OCI-M1 (cell line): ENCODE measurements at regions not wholly inside any gene's neighbourhood (a gene's known extent, or its start where the extent isn't known, plus 50 kb on each side); places are given as distances from the start of the nearest gene placed in this dataset.

Source experiments
- DNase-seq: peaks from one replicate; lab custom pipeline; 2025; lab: John Stamatoyannopoulos, UW

DNA sequence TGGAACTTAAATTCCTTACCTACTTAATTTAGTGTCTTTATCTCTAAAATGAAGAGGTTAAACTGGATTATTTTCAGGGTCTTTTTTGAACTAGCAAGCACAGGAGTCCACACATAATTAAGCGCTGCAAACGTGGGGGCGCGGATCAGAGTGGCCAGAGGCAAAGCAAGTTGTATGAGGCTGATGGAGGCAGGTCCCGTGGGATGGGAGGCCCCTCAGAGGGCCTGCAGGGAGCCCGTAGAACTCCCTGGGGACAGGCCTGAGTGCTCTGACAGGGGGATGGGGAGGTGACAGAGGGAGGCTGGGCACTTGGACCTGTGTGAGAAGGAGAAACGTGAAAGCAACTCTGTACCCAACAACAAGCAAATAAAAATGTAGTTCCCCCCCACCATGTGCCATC is 177.8 kb downstream of the ACKR3 start:
- no peak for DNase-seq

DNA sequence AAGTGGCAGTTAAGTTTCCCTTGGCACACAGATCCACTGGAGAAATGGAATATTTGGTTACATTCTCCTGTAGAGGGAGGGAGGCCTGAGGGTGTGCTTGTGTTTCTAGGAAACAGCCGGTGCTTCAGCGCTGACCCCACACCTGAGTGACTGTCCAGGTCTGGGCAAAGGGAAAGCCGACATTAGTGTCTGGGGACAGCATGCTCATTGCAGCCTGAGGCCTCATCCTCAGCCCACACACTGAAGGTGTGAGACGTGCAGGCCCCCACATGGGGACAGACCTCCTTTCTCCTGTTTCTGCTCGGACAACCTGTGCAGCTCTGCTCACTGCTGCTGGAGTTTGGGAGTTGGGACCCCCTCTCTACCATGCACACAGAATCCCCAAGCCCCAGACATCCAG is 178.3 kb downstream of the ACKR3 start:
- no peak for DNase-seq

DNA sequence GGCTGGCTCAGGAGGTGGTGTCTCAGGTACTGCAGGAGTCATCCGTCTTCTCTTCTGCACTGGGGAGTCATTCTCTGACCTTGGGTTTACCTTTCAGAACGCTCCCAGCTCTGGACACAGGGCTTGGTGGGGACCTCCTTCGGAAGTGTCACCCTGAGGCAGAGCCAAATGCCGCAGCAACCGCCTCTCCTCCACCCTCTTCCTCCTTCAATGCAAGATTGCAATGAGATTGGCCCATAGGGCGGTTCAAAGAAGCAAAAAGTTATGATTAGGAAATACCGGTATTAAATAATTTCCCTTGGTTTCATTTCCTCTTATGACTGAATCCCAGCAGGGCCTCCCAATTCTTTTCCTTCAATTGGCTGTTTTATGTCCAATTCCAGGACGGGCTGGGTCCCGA is 178.8 kb downstream of the ACKR3 start:
- no peak for DNase-seq

DNA sequence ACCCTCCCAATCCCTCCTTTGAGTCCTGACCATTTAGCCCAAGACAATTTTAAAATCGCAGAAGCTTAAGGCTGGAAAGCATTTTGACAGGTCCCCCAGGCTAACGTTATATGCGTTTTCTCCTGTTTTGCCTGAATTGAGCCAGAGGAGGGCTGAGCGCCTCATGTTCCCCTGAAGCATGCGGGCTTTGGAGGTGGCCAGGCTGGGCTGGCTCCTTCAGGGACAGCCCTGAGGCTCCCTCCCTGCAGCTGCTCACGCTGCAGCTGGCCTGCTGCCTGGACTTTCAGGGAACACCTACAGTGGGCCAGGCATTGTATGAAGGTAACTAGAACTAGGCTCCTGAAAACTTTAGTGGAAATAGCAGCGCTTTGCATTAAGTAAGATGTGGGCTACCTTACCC is 179.2 kb downstream of the ACKR3 start:
- no peak for DNase-seq

DNA sequence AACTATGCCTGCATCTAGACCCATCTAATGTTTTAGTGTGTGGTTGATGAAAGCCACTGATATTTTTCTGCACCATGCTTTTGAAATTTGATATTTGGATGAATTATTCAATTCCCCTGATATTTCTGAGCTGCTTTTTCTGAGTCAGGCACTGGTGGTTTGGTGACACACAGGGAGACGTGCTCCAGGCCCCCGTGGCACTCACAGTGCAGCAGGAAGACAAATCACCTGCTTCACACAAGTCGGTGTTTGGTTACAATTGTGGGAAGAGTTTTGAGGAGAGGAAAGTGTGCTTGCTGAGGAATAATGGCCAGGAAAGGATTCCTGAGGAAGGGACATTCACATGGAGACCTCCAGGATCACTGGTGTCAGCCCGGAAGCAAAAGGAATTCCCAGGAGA is 179.7 kb downstream of the ACKR3 start:
- no peak for DNase-seq

DNA sequence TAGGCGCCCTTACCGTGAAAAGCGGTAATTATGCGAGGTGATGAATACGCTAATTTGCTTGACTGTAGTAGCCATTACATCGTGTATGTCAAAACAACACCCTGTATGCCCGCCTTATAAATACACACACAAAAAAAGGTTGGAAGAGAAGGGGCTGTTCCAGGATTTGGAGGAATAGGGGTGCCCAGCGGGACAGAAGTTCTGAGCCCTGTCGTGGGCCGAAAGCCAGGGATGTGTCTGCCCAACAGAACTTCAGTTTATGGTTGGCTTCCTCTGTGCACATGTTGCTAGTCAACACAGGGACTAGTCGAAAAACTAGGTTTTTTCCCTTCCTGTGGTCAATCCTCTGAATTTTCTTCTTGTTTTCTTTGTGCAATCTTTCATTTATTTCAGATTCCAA is 182.5 kb downstream of the ACKR3 start:
- DNase-seq = no peak

DNA sequence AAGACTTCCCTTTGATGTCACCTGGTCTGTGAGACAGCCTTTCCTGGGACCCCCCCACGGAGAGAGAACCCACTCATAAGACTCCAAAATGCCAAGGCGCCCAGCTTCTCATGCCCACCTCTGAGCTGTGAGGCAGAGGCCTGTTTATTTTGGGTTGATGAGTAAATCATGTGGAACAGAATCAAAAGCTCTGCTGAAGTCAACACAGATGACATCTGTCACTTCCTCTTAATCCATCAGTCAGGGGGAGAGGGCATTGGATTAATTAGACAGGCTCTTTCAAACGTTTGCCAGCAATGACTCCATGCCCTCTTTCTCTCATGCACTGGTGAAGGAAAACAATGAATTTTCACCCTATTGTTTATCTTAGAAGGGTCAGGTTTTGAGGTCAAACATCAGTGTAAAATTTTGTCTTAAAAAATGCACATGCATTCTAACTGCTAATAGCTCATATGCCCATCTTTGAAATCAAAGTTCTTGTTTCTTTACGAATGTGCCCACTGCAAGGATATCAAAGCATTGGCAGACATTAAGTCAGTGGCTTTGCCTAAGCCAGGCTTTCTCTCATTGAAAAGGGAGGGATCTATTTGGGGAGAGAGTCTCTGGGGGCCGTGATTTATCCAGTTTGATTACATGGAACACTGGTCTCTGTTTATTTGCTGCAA is 184.1 kb downstream of the ACKR3 start:
- DNase-seq = no peak

DNA sequence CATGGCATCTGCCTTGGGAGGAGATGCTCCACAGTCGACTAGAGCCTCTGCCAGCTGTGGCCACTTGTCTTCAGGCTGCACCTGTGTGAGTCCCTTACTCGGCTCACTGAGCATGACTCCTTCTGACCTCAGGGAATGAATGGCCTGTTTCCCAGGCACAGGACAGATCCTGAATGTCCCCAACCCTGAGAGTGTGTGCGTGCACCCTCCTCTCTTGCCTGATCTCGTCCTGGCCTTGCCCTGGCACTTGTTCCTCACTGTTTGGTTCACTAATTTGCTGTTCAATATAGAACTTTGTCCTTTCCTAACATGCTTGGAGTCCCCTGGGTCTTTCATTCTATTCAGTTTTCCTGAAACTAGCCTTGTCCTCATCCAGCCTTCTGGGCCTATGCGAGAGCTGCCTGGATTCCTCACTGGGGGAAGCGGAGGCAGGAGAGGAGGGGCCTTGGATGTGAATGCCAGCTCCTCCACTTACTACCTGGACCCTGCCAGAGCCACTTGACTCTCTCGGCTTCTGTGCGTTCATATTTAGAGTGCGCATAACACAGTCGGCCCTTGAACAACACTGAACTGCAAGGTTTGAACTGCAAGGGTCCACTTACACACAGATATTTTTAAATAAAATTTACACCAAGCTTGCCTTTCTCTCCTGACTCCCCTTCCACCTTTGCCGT is 184.8 kb downstream of the ACKR3 start:
- DNase-seq = no peak

DNA sequence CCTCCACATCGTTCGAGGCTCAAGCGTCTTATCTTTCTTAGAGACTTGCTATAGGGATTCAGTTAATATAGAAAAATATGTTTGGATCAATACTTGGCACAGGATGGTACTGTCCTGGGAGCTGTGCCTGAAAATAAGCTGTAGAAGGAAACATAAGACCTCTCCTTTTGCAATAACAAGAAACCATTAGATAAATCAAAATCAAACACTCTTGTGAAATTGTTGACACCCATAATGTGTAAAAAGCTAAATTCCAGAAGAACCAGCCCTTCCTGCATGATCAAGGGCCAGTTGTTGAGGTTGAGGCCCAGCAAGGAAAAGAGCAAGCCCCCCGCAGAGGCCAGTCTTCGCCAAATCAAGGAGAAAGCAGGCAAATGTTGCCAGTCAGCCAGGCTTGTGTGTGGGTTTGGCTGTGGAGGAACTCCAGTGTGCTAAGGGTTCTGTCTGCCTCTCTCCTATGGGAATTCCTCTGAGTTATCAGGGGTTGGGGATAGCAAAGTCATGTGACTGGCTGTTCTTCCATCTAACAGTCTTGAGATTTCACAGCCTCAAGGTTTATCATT is 185.7 kb downstream of the ACKR3 start:
- DNase-seq = no peak

DNA sequence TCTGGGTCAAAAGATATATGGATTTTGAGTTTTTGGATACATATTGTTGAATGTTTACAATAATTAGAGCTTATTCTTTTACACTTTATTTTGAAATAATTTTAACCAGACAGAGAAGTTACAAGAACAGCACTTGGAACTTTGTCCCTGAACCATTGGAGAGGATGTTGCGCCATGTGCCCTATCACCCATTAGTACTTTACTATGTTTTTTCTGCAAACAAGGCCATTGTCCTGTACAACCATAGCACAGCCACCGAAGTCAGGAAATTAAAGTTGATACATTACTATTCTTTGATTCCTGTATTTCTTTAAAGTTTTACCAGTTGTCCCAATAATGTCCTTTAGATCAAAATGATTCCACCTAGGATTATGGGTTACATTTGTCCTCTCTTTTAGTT is 188.8 kb downstream of the ACKR3 start:
- DNase-seq = no peak

DNA sequence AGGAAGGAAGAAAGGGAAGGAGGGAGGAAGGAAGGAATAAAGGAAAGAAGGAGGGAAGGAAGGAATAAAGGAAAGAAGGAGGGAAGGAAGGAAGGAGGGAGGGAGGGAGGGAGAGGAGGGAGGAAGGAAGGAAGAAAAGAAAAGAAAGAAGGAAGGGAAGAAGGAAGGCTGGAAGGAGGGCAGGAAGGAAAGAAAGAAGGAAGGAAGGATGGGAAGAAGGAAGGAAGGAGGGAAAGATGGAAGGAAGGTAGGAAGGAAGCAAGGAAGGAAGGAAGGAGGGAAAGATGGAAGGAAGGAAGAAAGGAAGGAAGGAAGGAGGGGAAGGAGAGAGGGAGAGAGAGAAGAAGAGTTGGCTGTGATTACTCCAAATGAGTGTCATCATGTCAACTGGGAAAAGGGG is 190.6 kb downstream of the ACKR3 start:
- no peak for DNase-seq

DNA sequence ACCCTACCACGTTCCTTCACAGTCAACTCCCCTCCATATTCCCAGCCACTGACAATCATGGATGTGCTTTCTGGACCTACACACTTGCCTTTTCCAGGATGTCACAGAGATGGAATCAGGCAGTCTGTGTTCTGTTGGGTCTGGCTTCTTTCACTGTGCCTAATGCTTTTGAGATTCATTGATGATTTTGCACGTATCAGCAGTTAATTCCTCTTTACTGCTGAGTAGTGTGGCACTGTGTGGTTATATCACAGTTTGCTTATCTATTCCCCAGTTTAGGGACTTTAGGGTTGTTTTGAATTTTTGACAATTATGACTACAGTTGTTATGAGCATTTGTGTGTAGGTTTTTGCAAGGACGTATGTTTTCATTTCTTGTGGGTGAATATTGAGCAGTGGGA is 191.7 kb downstream of the ACKR3 start:
- no peak for DNase-seq

DNA sequence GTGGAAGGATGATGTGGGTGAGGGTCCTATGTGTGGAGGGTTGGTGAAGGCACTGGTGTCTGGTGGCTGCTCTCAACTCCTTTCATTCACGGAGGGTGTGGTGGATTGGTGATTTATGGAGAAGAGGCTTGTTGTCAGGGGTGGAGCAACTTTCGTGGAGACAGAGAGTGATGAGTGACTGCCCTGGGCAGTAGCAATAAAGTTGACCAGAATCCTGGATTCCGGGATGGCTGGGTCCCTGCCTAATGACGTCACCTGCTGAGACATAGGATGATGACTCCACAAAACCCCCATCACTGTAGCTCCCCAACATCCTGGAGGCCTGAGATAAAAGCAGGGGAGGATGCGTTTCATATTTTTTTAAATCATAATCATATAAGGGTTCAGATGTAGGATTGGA is 193.0 kb downstream of the ACKR3 start:
- DNase-seq = no peak

DNA sequence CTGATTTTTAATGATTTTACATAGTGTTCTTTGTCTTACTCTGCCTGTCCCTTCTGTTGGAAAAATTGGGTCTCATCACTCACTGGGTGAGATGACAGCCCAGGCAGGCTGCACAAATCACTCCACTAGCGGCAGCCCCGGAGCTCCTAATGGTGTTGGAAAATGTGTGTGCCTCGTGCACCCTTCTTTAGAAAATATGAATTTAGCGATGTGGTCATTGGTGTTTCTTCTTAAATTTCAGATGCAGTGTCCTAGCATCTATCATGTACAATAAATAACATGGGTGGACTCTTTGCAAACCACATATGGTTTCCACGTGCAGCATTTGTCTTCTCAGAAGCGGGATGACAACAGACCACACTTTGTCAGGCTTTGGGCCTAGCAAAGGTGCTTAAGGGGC is 194.2 kb downstream of the ACKR3 start:
- no peak for DNase-seq

DNA sequence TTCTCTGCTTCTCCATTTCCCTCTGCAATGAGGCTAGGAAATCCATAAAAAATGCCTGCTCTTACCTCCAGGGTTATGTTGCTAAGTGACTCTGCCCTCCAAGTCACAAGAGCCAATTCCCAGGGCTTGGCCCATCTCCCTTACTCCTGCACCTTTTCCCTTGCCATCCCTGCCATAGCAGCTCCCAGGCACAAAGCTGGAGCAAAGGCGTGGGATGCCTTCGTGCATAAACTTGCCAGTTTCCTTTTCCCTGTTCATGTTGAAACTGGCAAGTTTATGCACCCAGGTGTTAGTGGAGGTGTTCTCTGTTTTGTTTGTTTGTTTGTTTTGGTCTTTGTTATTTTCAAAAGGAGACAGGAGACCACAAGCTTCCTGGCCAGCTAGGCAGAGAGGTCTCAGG is 195.1 kb downstream of the ACKR3 start:
- no peak for DNase-seq

DNA sequence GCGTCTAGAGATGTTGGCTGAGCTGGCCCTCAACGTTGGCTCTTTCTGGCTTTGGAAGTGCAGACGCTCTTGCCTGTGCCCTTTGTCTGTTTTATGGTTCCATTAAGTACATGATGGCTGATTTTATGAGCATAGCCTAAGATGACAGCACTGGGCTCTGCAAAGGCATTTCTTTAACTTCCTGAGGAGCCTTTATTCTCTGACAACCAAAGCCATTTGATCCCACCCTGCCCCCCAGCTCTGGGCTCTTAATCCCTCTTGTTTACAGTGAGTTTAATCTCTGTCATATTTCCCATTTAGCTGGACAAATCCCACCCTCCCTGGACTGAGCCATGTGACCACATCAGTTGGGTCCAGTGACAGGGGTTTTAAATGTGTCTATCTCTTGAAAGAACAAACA is 195.9 kb downstream of the ACKR3 start:
- DNase-seq = no peak

DNA sequence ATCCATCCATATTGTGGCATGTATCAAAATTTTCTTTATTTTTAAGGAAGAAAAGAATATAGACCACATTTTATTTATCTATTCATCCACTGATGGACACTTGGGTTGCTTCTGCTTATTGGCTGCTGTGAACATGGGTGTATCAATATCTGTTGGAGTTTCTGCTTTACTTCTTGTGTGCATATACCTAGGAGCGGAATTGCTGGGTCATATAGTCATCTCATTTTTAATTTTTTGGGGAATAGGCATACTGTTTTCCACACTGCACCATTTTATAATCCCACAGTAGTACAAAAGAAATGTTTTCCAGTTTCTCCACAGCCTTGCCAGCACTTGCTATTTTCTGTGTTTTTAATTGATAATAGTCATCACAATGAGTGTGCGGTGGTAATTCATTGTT is 197.2 kb downstream of the ACKR3 start:
- DNase-seq = no peak

DNA sequence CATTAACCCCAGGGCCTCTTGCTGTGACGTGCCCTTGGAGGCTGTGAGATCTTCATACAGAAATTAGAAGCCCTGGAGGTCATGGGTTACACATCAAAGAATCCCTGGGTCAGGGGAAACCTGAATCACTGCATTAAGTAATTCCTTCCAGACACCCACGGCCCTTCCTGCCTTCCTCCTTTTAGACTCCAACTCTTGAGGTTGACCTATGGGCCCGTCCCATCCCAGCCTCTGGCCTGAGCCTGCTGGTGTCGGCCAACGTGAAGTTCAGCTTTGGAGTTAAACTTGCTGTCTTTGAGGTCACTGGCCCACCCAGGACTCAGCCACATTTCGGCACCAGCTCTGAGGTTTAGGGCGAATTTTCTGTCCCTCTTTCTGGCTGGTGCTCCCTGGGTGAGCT is 198.3 kb downstream of the ACKR3 start:
- no peak for DNase-seq

DNA sequence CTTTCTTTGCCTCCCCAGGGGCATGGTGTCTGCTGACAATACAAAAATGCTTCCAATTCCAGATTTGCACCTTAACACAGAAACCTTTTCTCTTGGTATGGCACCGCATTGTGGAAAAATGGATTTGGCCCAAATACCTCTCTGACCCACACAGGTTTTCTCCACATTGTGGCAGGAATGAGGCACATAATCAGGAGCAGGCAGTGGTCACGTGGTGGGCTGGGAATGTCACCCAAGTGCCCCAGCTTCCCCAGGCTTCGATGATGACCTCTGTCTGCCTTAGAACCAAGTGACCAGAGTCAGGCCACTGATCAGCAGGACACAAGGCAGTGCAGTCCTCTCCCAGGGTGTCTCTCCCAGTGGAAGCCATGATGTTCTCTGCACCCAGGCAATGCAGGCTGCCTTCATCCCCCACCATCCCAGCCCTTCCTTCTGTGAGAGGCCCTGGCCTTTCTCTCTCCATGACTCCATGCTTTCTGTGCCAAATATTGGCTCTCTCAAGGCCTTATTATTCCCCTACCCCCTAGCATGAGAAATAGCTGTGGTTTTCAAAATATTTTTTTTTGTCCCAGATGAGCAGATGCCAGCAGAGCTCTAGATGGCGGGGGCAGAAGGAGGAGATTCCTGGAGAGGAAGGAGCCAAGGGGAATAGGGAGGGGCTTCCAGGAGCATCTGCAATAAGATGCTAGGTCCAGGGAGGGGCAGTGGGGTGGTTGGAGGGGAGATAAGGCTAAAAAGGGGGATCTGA is 198.9 kb downstream of the ACKR3 start:
- no peak for DNase-seq

DNA sequence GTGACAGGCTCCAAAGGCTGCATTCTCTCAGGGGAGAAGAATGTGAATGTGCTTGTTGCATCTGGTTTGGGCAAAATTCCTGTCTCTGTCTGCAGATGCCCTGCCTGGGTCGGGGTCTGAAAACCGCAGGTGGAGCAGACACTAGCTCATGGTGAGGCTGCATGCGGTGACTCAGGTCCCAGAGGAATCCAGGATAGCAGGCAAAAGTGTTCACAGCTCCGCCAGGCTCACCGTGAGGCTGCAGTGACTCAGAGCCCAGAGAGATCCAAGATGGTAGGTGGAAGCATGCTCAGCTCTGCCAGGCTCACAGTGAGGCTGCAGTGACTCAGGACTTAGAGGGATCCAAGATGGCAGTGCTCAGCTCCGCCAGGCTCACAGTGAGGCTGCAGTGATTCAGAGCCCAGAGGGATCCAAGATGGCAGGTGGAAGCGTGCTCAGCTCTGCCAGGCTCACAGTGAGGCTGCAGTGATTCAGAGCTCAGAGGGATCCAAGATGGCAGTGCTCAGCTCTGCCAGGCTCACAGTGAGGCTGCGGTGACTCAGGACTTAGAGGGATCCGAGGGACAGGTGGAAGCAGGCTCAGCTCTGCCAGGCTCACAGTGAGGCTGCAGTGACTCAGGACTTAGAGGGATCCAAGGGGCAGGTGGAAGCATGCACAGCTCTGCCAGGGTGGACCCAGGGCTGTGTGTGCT is 200.5 kb downstream of the ACKR3 start:
- DNase-seq = no peak

DNA sequence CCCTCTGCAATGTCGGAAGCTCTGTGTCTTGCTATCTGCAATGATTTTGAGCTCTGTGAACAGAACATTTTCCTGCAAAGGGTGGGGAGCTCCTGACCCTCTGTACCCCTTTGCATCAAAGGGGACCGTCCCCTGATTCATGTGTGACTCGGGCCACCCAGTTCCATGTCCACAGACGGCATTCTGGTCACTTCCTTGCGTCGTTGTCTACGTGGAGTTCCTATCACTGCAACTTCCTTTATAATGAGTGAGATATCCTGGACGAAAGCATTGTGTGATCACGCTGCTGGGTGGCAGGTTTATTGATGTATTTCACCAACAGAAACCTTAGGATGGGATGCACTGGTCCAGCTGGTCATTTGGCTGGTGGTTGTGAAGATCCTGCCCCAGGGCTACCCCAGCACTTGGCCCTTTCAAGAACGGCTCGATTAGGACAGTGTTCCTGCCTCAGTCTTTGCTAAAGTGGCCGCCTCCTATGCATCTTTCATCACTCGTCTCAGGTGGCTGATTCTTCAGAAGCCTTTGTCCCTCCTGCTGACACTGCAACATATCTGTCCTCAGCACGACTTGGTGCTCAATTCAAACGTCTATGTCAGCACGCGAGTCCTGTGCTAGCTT is 202.7 kb downstream of the ACKR3 start:
- no peak for DNase-seq

DNA sequence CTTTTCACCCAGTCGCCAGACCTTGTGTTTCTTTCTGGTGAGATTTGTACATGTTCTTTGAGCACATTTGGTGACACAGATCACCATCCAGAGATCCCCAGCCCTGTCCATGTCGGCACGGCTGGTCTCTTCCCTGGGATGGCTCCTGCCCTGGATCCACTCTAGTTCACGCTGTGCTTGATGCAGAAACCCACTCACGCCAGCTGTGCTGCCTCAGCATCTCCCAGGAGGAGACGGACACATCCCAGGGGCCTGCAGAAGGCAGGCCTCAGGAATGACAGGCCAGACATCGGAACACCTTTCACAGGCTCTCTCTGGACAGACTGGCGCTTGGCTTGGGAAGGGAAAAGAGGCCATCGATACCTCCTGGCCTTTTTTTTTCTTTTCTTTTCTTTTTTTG is 203.6 kb downstream of the ACKR3 start:
- DNase-seq = no peak
